ENCODE measurements at regions not wholly inside any gene's neighbourhood (a gene's known extent, or its start where the extent isn't known, plus 50 kb on each side); places are given as distances from the start of the nearest gene placed in this dataset.

- TF ChIP-seq, protein P1, sequence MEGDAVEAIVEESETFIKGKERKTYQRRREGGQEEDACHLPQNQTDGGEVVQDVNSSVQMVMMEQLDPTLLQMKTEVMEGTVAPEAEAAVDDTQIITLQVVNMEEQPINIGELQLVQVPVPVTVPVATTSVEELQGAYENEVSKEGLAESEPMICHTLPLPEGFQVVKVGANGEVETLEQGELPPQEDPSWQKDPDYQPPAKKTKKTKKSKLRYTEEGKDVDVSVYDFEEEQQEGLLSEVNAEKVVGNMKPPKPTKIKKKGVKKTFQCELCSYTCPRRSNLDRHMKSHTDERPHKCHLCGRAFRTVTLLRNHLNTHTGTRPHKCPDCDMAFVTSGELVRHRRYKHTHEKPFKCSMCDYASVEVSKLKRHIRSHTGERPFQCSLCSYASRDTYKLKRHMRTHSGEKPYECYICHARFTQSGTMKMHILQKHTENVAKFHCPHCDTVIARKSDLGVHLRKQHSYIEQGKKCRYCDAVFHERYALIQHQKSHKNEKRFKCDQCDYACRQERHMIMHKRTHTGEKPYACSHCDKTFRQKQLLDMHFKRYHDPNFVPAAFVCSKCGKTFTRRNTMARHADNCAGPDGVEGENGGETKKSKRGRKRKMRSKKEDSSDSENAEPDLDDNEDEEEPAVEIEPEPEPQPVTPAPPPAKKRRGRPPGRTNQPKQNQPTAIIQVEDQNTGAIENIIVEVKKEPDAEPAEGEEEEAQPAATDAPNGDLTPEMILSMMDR (IDR thresholded peaks at IDR 0.05; ENCODE audit: low read depth, low read length, poor library complexity, severe bottlenecking), result no peak
- no peak for TF ChIP-seq EZH2phosphoT487 (IDR thresholded peaks at IDR 0.05; ENCODE audit: borderline replicate concordance, low read length)
Measured at GRCh38 chr7:89826121-89826520, 328.1 kb upstream of the STEAP1 start.
